ENCODE measurements at regions not wholly inside any gene's neighbourhood (a gene's known extent, or its start where the extent isn't known, plus 50 kb on each side); places are given as distances from the start of the nearest gene placed in this dataset.

- no peak for DNase-seq (ENCODE audit: low read depth)
Observed at GRCh38 chr9:110056062-110056461, 151.9 kb downstream of the C9orf152 start.

DNA sequence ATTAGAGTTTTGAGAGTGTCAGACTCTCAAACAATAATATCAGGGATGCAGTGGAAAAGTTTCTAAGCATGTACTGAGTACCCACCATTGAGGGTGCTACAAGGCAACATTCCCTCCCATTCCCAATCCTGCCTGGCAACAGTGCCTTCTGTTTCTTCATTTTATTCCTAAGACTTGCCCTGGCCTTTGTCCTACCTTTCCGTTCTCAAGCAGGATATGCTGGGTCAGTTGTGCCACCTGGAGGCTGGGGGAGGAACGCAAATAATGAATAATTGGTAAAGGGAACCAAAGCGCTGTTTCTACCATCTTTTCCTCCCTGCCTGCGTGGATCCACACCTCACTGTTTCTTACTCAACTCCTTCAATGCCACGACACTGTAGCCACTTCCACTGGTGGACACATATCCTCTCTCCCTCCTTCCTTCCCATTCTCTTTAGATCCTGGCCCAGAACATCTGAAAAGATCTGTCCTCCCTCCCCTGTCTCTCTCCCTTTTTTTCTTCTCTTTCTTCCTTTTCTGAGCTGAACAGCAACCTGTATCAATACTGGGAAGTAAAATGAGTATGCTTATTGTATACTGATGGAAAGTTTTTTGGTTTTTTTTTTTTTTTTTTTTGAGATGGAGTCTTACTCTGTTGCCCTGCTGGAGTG lies 149.5 kb downstream of the C9orf152 start:
- DNase-seq (ENCODE audit: low read depth), result peak; percentile 32

- DNase-seq (ENCODE audit: low read depth), result no peak
Observed at GRCh38 chr9:110059461-110059860, 148.5 kb downstream of the C9orf152 start.

DNA sequence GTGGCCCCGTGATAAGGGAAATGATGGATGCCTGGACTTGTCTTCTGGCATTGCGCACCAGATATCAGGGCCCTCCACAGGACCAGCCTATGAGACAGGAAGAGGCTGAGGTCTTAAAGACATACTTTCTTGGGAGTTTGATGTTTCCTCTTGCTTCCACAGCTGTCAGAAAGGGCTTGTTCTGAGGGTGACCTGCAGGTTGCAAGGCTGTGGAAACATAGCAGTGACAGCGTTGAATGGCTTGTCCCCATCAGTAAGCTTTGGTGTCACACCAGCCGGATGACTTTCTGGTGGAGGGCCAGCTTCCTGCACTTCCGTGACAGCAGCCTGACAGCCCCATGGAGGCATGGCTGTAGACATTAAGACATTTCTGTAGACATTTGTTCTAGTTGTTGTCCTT lies 143.2 kb downstream of the C9orf152 start:
- no peak for DNase-seq (ENCODE audit: low read depth)

DNA sequence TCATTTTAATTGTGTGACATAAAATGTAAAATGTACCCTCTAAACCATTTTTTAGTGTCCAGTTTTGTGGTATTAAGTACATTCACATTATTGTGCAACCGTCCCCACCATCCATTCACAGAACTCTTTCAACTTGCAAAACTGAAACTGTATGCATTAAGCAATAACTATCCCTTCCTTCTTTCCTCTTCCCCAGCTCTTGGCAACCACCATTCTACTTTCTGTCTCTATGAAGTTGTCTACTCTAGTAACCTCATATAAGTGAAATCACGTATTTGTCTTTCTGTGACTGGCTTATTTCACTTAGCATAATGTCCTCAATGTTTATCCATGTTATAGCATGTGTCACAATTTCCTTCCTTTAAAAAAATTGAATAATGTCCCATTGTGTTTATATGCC lies 142.4 kb downstream of the C9orf152 start:
- DNase-seq (ENCODE audit: low read depth), result no peak

DNA sequence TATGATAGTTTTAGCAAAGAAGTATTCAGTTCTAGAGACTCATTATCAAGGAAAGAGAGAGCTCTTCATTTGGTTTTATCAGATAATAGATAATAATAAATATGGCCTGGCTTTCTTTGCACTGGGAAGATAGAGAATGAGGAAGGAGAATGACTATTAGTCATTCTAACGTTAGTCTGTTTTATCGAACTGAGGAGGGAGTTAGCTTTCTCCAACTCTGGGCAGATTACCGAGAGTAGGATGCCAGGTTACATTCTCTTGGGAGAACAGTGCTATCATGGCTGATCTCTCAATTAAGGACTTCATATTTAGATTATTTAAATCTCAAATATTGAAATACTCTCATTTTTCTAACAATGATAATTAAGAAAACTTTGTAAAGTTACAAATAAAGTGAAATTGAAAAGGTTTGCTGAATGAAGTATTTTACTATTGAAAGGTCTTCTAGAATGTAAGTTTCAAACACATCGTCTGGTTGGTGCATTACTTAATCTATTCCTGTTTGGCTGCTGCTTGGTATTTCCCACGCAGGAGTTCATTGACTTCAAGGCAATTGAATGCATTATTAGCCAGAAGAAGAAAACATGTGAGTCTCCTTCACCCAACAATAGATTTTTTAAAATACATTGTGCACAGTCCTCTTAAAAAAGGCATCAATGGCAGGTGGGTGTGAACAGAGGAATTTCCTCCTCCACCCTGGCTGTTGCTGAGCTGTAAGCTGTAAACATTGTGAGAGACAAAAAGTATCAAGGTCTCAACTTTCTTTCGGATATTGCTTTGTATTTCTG lies 140.8 kb downstream of the C9orf152 start:
- no peak for DNase-seq (ENCODE audit: low read depth)

DNA sequence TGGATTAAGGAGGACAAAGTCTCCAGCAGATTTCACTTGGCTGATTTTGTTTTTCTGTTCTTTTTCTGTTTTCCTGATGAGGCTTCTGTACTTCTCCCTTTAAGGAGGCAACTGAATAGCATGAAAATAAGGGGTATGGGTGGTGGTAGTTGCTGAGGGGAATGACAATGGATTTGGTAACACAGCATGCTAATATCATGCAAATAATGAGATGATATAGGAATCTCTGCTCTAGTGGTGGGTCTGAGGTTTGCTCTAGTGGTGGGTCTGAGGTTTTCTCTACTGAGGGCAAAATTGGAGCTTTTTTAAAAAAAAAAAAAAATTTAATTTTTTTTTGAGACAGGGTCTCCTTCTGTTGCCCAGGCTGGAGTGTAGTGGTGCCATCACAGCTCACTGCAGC lies 139.7 kb downstream of the C9orf152 start:
- DNase-seq (ENCODE audit: low read depth), result no peak

- DNase-seq (ENCODE audit: low read depth), result no peak
Observed at GRCh38 chr9:110069326-110070248, 138.4 kb downstream of the C9orf152 start.

GRCh38 chr9:110072597-110073355 lies 135.2 kb downstream of the C9orf152 start:
- no peak for DNase-seq (ENCODE audit: low read depth)

DNA sequence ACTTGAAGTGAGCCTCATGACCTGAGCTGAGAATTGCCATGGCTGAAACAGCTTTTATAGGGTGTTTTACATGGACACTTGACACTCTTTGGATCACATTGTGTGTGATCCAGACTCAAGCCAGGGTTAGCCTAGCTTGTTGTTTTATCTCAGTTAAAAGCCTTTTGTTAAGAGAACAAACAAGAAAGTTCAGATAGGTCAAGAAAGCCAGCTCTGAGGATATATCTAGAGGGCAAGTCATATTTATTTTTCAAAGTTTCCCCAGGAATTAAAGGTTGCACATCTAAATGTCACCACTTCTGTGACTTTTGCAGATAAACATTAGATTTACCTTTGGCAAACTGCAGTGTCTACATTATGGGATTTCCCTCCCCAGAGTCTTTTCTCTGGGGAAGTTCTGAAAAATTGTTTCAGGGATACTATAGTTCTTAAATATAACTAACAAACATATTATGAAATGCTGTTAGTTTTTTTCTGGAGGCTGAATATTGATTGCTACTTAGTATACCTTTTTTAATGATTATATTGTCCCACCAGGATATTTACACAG lies 134.5 kb downstream of the C9orf152 start:
- no peak for DNase-seq (ENCODE audit: low read depth)

- DNase-seq (ENCODE audit: low read depth), result no peak
Observed at GRCh38 chr9:110076894-110077725, 130.8 kb downstream of the C9orf152 start.

DNA sequence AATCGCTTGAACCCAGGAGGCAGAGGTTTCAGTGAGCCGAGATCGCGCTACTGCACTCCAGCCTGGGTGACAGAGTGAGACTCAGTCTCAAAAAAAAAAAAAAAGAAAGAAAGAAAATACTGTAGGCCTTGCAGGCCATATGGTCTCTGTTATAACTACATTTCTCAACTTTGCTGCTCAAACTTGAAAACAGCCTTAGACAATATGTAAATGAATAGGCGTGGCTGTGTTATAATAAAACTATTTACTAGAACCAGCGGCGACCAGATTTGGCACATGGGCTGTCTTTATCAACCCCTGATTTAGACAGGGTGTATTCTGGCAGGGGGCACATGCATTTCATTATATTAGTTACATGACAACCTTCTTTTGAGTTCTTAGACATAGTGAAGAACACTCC lies 130.0 kb downstream of the C9orf152 start:
- no peak for DNase-seq (ENCODE audit: low read depth)

- DNase-seq (ENCODE audit: low read depth), result no peak
Observed at GRCh38 chr9:110078604-110079003, 129.4 kb downstream of the C9orf152 start.

DNA sequence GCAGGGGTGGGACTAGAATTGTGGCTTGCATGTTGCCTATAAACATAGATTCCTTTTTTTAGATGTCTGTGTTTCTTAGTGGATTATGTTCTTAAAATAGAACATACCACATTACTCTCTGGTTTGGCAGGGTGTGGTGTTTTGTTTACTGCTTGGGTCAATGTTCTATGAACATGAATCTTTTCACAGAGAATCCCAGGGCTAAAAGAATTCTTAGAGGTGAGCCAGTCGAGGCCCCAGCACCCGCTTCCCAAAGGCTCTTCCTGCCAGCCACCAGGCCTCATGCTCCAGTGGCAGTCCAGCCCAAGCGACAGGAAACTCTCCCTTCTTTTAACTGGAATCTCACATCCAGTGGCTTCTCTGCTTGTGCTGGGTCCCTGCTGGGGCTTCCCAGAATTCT lies 126.6 kb downstream of the C9orf152 start:
- no peak for DNase-seq (ENCODE audit: low read depth)

- DNase-seq (ENCODE audit: low read depth), result no peak
Observed at GRCh38 chr9:110083866-110084265, 124.1 kb downstream of the C9orf152 start.

DNA sequence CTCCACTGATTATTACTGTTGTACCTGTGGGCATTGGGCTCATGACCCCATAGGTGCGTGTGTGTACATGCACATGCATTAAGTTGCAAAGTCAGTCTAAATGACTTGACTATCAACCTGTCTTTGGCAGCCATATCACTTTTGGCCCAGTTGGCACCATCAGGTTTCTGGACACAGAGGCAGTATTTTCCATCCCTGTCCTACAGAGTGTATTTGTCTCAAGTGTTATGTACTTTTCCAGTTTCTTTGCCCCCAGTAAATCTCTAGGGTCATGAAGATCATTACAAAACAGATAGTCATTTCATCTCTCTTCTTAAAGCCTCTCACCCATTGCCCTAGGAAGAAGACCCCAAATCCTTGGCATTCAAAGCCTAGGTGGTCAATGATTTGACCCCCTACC lies 121.4 kb downstream of the C9orf152 start:
- DNase-seq (ENCODE audit: low read depth), result no peak

DNA sequence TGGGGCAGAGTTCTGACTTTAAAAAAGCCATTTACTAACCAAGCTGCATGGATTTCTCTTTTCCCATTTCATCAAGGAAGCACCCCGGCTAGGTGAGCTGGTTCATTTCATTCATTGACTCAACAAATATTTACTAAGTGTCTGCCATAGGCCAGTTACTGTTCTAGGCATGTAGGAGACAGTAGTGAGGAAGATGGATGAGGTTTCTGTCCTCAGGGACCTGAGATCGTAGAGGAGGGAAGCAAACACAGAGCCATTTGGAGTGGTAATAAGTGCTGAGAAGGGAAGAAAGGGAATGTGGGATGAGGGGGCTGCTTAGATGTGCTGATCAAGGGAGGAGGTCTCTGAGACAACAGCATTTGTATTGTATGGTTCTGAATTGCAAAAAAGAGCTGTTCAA lies 120.4 kb downstream of the C9orf152 start:
- DNase-seq (ENCODE audit: low read depth), result no peak

GRCh38 chr9:110088099-110088498 lies 119.9 kb downstream of the C9orf152 start:
- DNase-seq (ENCODE audit: low read depth), result no peak

DNA sequence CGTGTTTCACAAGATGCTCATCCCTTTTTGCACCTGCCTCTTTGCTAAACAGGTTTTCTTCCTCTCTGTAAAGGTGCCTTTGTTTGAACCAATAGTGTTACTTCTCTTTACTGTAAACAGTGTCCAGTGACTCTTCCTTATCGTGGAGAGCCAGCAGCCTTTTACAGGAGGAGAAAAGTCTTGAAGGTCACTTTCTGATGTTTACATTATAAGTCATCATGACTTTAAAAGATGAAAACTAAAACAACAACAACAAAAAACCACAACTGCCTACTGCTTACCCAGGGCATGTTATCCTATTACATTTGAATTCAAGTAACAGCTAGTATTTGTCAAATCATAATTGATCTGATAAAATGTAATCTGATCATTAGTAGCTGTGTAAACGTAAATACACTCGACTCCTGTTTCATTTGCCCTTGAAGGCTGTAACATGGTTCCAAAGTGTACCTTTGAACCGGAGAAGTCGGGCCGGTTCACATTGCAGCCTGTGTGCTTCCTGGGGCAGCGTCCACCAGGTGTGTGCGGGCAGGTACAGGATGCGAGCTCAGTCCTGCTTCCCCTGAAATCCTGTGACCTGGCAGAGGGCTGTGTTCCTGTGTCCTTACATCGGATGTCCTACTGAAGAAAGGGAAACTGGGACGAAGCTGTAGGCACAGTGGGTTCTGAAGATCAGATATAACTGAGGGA lies 118.1 kb downstream of the C9orf152 start:
- DNase-seq (ENCODE audit: low read depth), result no peak

DNA sequence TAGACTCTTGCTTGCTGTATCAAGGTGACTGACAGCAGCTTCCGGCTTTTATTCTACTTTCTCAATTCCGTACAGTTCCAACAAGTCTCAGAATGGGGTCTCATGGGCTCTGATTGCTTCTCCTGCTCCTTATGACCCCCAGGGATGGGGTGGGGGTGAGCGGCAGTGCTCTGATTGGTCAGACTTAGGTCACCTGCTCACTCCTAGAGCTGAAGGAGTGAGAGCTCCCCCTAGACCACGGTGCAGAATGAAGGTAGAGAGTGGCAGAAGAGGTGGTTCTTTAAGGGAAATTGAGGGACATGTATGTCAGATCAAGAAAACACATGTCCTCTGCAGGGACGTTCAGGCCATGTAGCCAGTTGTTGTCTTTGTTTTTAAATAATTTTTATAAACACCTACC lies 115.2 kb downstream of the C9orf152 start:
- no peak for DNase-seq (ENCODE audit: low read depth)
